Epithelial cell of esophagus (primary cell): ENCODE measurements at regions not wholly inside any gene's neighbourhood (a gene's known extent, or its start where the extent isn't known, plus 50 kb on each side); places are given as distances from the start of the nearest gene placed in this dataset.

Source experiments
- DNase-seq: peaks from one replicate; pipeline ENCODE4 v3.0.0; 2010; ENCODE audit warnings: low read depth
- H3K4me3 ChIP-seq: 2 replicates; pipeline ENCODE4 v1.5.1; 2011; ENCODE audit warnings: mild to moderate bottlenecking, low read length, control low read depth
- CTCF ChIP-seq: IDR thresholded peaks from 2 replicates; pipeline ENCODE4 v1.5.1; 2011; ENCODE audit warnings: low read depth, mild to moderate bottlenecking, low read length, control low read depth, inconsistent platforms; ENCODE audit not compliant: insufficient read depth; ENCODE audit errors: missing control alignments

GRCh38 chr15:59862191-59863155, 141.6 kb upstream of the FOXB1 start:
- H3K4me3 ChIP-seq: no peak overlapping the region
- TF ChIP-seq CTCF: no peak
- DNase-seq: no peak

- H3K4me3 ChIP-seq: no peak overlapping the region
- no peak for DNase-seq
- TF ChIP-seq CTCF: no peak
Observed at GRCh38 chr15:59847968-59848367, 156.1 kb upstream of the FOXB1 start.

GRCh38 chr15:59845942-59846499, 156.9 kb upstream of the BNIP2 start:
- TF ChIP-seq CTCF: no peak
- DNase-seq: no peak

GRCh38 chr15:59843609-59844008, 154.5 kb upstream of the BNIP2 start:
- no peak for TF ChIP-seq CTCF
- DNase-seq: no peak
- H3K4me3 ChIP-seq: no peak overlapping the region

More at GRCh38 chr15:59845942-59846499, 156.9 kb upstream of the BNIP2 start:
- no peak overlapping the region for H3K4me3 ChIP-seq

GRCh38 chr15:59841036-59841435, 151.9 kb upstream of the BNIP2 start:
- no peak overlapping the region for H3K4me3 ChIP-seq
- TF ChIP-seq CTCF: no peak
- no peak for DNase-seq

- TF ChIP-seq CTCF: no peak
- DNase-seq: no peak
- H3K4me3 ChIP-seq: no peak overlapping the region
Observed at GRCh38 chr15:59839906-59840305, 150.8 kb upstream of the BNIP2 start.
